Inferior parietal cortex (tissue), 1 donor: ENCODE measurements at regions not wholly inside any gene's neighbourhood (a gene's known extent, or its start where the extent isn't known, plus 50 kb on each side); places are given as distances from the start of the nearest gene placed in this dataset.

Experiments
- DNase-seq: peaks from one replicate; pipeline ENCODE4 v3.0.0-alpha.2; 2016; ENCODE audit errors: extremely low spot score

GRCh38 chr7:155930061-155930460 is 117.8 kb upstream of the SHH start:
- no peak for DNase-seq

GRCh38 chr7:155928583-155928982 is 116.3 kb upstream of the SHH start:
- no peak for DNase-seq

GRCh38 chr7:155927905-155928304 is 115.6 kb upstream of the SHH start:
- DNase-seq, result no peak

GRCh38 chr7:155925682-155926081 is 113.4 kb upstream of the SHH start:
- no peak for DNase-seq

- no peak for DNase-seq
Measured at GRCh38 chr7:155922067-155922816, 110.0 kb upstream of the SHH start.

GRCh38 chr7:155921804-155922066 is 109.5 kb upstream of the SHH start:
- no peak for DNase-seq

- DNase-seq, result no peak
Measured at GRCh38 chr7:155921086-155921803, 109.0 kb upstream of the SHH start.

- DNase-seq, result no peak
Measured at GRCh38 chr7:155920068-155920461, 107.8 kb upstream of the SHH start.

GRCh38 chr7:155919391-155920067 is 107.3 kb upstream of the SHH start:
- no peak for DNase-seq

GRCh38 chr7:155918720-155919390 is 106.6 kb upstream of the SHH start:
- DNase-seq, result no peak

GRCh38 chr7:155917836-155918430 is 105.7 kb upstream of the SHH start:
- no peak for DNase-seq

GRCh38 chr7:155916926-155917655 is 104.8 kb upstream of the SHH start:
- no peak for DNase-seq

- DNase-seq, result no peak
Measured at GRCh38 chr7:155914341-155914740, 102.1 kb upstream of the SHH start.

GRCh38 chr7:155913719-155914118 is 101.5 kb upstream of the SHH start:
- no peak for DNase-seq

GRCh38 chr7:155913291-155913690 is 101.0 kb upstream of the SHH start:
- DNase-seq, result peak; percentile 11

GRCh38 chr7:155911471-155912105 is 99.3 kb upstream of the SHH start:
- DNase-seq, result no peak

- no peak for DNase-seq
Measured at GRCh38 chr7:155908385-155908784, 96.1 kb upstream of the SHH start.

- DNase-seq, result no peak
Measured at GRCh38 chr7:155907450-155908200, 95.4 kb upstream of the SHH start.

- DNase-seq, result no peak
Measured at GRCh38 chr7:155901176-155901575, 88.9 kb upstream of the SHH start.

- no peak for DNase-seq
Measured at GRCh38 chr7:155899596-155899995, 87.3 kb upstream of the SHH start.
